K562 (cell line): ENCODE measurements at regions not wholly inside any gene's neighbourhood (a gene's known extent, or its start where the extent isn't known, plus 50 kb on each side); places are given as distances from the start of the nearest gene placed in this dataset.

ENCODE experiments used
- ATAC-seq: fragments of 200-7000 bp; cut with Tn5 transposase; 3 replicates; pipeline ENCODE4 v1.9.1; 2020; ENCODE audit warnings: moderate library complexity
- BruUV-seq: library from RNA; stranded (reverse); fragments of 400-500 nt; replicated peaks from 2 replicates; lab custom pipeline; 2021; lab: Mats Ljungman, UMichigan
- CTCF ChIA-PET: fragments of 300-600 bp; formaldehyde crosslinking; extraction: SDS; loops from one replicate; lab custom pipeline; 2021; ENCODE audit warnings: low intra/inter-chr PET ratio; lab: Yijun Ruan, JAX
- POLR2A ChIA-PET: fragments of 300-600, 350-650 bp; sonication (Branson Sonifier 250); formaldehyde crosslinking; extraction: SDS; loops from one replicate; lab custom pipeline; 2021; ENCODE audit warnings: antibody characterized with exemption, inconsistent platforms; lab: Yijun Ruan, JAX
- DNase-seq, 4 experiments: peaks; one replicate each; pipeline versions ENCODE4 v3.0.0 to v3.0.0-alpha.2; 2011 to 2018; ENCODE audit warnings: low spot score in 3 of 4, mixed read lengths in 3 of 4; ENCODE audit errors: extremely low read depth in 1 of 4
- FAIRE-seq: peaks from 2 replicates; lab custom pipeline; 2011; peaks lifted over from hg19 to GRCh38; lab: Jason Lieb, UNC
- H2AFZ ChIP-seq: 2 replicates; pipeline ENCODE4 v1.6.0; 2011; ENCODE audit warnings: low read depth, low read length, control low read depth, inconsistent platforms
- H3K27ac ChIP-seq: fragments of 200-600 bp; 3 replicates; pipeline ENCODE4 v1.8.0; 2011; ENCODE audit warnings: low read depth, mild to moderate bottlenecking, control low read depth, inconsistent platforms, low read length, moderate library complexity, mixed read lengths; ENCODE audit errors: extremely low read depth
- H3K27me3 ChIP-seq, 2 experiments: fragments of 300-600 bp in 1 of 2; 2 replicates in 1 of 2; 3 replicates in 1 of 2; pipeline versions ENCODE4 v1.6.0 to v1.8.0; 2011; ENCODE audit warnings: inconsistent platforms in 2 of 2, low read length in 2 of 2, mild to moderate bottlenecking in 1 of 2, mixed read lengths in 1 of 2, moderate library complexity in 1 of 2; ENCODE audit not compliant: control insufficient read depth in 2 of 2, insufficient read depth in 2 of 2
- H3K36me3 ChIP-seq: fragments of 300-600 bp; 3 replicates; pipeline ENCODE4 v1.8.0; 2011; ENCODE audit warnings: mild to moderate bottlenecking, low read length, inconsistent platforms; ENCODE audit not compliant: control insufficient read depth, insufficient read depth
- H3K4me1 ChIP-seq, 2 experiments: fragments of 200-600 bp in 1 of 2; replicated peaks in 1 of 2; 2 replicates in 1 of 2; 3 replicates in 1 of 2; pipeline versions ENCODE4 v1.5.1 to v1.8.0; 2011; ENCODE audit warnings: inconsistent platforms in 2 of 2, low read length in 2 of 2, mild to moderate bottlenecking in 1 of 2, mixed read lengths in 1 of 2, moderate library complexity in 1 of 2; ENCODE audit not compliant: control insufficient read depth in 2 of 2, insufficient read depth in 2 of 2
- H3K4me2 ChIP-seq: 2 replicates; pipeline ENCODE4 v1.6.1; 2011; ENCODE audit warnings: low read length, control low read depth, inconsistent platforms, mixed read lengths; ENCODE audit not compliant: insufficient read depth
- H3K4me3 ChIP-seq: fragments of 200-600 bp; sonication (generic), shearing (Covaris generic); 2 replicates; pipeline ENCODE4 v1.5.1; 2016; ENCODE audit warnings: control low read depth, inconsistent platforms
- H3K79me2 ChIP-seq: fragments of 200-600 bp; 3 replicates; pipeline ENCODE4 v1.8.0; 2011; ENCODE audit warnings: low read length, inconsistent platforms; ENCODE audit not compliant: control insufficient read depth, insufficient read depth
- H3K9ac ChIP-seq, 2 experiments: 2 replicates each; pipeline versions ENCODE4 v1.6.0 to v1.6.1; 2011; ENCODE audit warnings: low read depth in 2 of 2, low read length in 2 of 2, control low read depth in 1 of 2, inconsistent platforms in 1 of 2, mild to moderate bottlenecking in 1 of 2, mixed read lengths in 1 of 2; ENCODE audit not compliant: insufficient read depth in 1 of 2
- H3K9me1 ChIP-seq: one replicate; pipeline ENCODE4 v1.6.0; 2011; ENCODE audit warnings: inconsistent platforms, mild to moderate bottlenecking, low read length, moderate library complexity; ENCODE audit not compliant: control insufficient read depth, insufficient read depth
- H3K9me3 ChIP-seq: replicated peaks from 2 replicates; pipeline ENCODE4 v1.5.1; 2011; ENCODE audit warnings: low read depth, low read length, inconsistent platforms; ENCODE audit not compliant: control insufficient read depth, insufficient read depth
- H4K20me1 ChIP-seq: replicated peaks from 2 replicates; pipeline ENCODE4 v1.6.1; 2011; ENCODE audit warnings: low read length, inconsistent platforms, mixed read lengths; ENCODE audit not compliant: control insufficient read depth, insufficient read depth
- ARID1B ChIP-seq: fragments of 450-650 bp; IDR thresholded peaks from 2 replicates; pipeline ENCODE4 v1.6.1; 2016; ENCODE audit warnings: antibody characterized with exemption, mild to moderate bottlenecking, inconsistent platforms
- FOXM1 ChIP-seq, 2 experiments: fragments of 450-650 bp in 1 of 2; sonication (generic) in 1 of 2; formaldehyde crosslinking in 1 of 2; IDR thresholded peaks; 2 replicates each; pipeline versions ENCODE4 v1.6.1 to v1.9.0; 2017 to 2022; ENCODE audit warnings: low read depth in 2 of 2, mild to moderate bottlenecking in 2 of 2, missing genetic modification reagents in 1 of 2, moderate library complexity in 1 of 2
- PTBP1 ChIP-seq: fragments of 200-400 bp; formaldehyde crosslinking; IDR thresholded peaks from 2 replicates; pipeline ENCODE4 v1.6.1; 2017; ENCODE audit warnings: low read depth, low read length
- TOE1 ChIP-seq, 2 experiments: fragments of 450-650 bp in 1 of 2; sonication (generic) in 1 of 2; formaldehyde crosslinking in 1 of 2; IDR thresholded peaks; 2 replicates each; pipeline versions ENCODE4 v1.7.1 to v1.8.0; 2016 to 2022; ENCODE audit warnings: borderline replicate concordance in 2 of 2, mild to moderate bottlenecking in 2 of 2, antibody characterized with exemption in 1 of 2, inconsistent platforms in 1 of 2, low read depth in 1 of 2, missing genetic modification reagents in 1 of 2, moderate library complexity in 1 of 2
- whole genome bisulfite sequencing: fragments of 100-300 bp; shearing (Covaris generic); methylation state at CpG from one replicate; pipeline ENCODE4 v1.1.6; 2016; ENCODE audit warnings: low coverage, mixed read lengths; ENCODE audit not compliant: insufficient coverage; ENCODE audit errors: missing lambda C conversion rate; 5-methylcytosine and 5-hydroxymethylcytosine counted together
- in situ Hi-C: fragments of 300-500 bp; cut with MboI; formaldehyde crosslinking; loops from 4 replicates; pipeline ENCODE4 v1.15.0; 2018; ENCODE audit warnings: inconsistent platforms, mixed read lengths
- intact Hi-C: fragments of 100-400 bp; cut with micrococcal nuclease; formaldehyde crosslinking; loops from 2 replicates; pipeline ENCODE4 v1.14.2; 2022
- TF ChIP-seq, protein P1 (sequence below): fragments of 450-650 bp; IDR thresholded peaks from 2 replicates; pipeline ENCODE4 v1.6.1; 2016; ENCODE audit warnings: missing biosample characterization, missing genetic modification characterization

DNA sequence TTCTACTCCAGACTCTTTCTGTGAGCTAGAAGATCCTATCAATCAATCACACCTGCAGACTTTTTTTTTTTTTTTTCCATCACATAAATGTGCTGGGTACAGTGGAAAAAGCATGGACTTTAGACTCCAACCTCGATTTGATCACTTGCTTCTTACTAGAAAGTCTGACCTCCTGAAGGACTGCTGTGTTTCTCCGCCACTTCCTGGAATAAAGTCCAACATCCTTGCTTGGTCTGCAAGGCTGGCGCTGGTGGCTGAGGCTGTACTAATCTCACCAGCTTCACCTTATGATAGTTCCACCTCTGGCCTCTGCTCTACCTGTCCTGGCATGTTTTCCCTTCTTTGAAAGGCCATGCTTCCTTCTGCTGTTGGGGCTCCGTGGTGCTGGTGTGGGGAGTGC is 60.9 kb upstream of the SESN3 start:
- H3K27me3 ChIP-seq = peaks cover 13 to 25% of the 10 kb centered on the region in 2 experiments; a peak in 4 of 5 replicates
- TF ChIP-seq, protein P1, sequence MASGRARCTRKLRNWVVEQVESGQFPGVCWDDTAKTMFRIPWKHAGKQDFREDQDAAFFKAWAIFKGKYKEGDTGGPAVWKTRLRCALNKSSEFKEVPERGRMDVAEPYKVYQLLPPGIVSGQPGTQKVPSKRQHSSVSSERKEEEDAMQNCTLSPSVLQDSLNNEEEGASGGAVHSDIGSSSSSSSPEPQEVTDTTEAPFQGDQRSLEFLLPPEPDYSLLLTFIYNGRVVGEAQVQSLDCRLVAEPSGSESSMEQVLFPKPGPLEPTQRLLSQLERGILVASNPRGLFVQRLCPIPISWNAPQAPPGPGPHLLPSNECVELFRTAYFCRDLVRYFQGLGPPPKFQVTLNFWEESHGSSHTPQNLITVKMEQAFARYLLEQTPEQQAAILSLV (tag) = no peak
- TF ChIP-seq ARID1B (no peak), FOXM1 (IDR thresholded peaks at IDR 0.05; ENCODE audit: low read depth) (no peak), FOXM1 (CRISPR knock-in tag; IDR thresholded peaks at IDR 0.05; ENCODE audit: low read depth) (no peak), PTBP1 (no peak), TOE1 (IDR thresholded peaks at IDR 0.05; ENCODE audit: borderline replicate concordance) (no peak), TOE1 (CRISPR knock-in tag; IDR thresholded peaks at IDR 0.05; ENCODE audit: borderline replicate concordance, low read depth) (no peak)
- no peaks in the 10 kb centered on the region for H3K36me3 ChIP-seq
- FAIRE-seq (no peak), DNase-seq (no peak), ATAC-seq (no peak)
- intact Hi-C loops = no loop called here
- no peak overlapping the region for H2AFZ ChIP-seq
- H3K9me1 ChIP-seq = no peaks in the 10 kb centered on the region
- no peak overlapping the region for H3K27ac ChIP-seq
- ChIA-PET POLR2A (no interaction called here), CTCF (no interaction called here)
- no peak overlapping the region for H3K4me3 ChIP-seq
- H3K4me2 ChIP-seq = no peak overlapping the region
- H3K79me2 ChIP-seq = no peaks in the 10 kb centered on the region
- WGBS = 4% methylated on average over 4 of the region's 4 CpGs
- H3K4me1 ChIP-seq = no peaks in the 10 kb centered on the region
- BruUV-seq = no TSS peak
- in situ Hi-C loops = no loop called here
- H4K20me1 ChIP-seq = no peaks in the 10 kb centered on the region
- H3K9ac ChIP-seq = no peak overlapping the region
- no peaks in the 10 kb centered on the region for H3K9me3 ChIP-seq
